ENCODE measurements at regions not wholly inside any gene's neighbourhood (a gene's known extent, or its start where the extent isn't known, plus 50 kb on each side); places are given as distances from the start of the nearest gene placed in this dataset.
A peak's percentile ranks its signal among the peaks of the same experiment; 100 is the strongest.

DNA sequence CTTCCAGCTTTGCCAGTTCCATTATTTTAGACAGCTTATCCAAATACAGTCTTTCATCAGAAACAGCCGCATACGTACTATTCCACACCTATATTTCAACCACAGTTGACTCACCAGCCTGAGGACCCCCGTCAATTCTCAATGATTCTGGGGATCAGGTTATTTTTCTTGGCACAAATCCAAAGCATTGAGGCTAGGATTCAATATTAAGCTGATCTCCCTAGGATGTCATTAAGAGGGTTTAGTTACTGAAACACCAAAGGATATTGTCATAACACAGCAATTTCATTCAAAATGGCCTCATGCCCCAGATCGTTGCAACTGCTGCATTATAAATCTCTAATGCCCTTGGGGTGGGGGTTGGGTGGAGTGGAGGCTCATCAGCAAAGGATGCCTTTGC lies 214.6 kb downstream of the PTEN start:
- TF ChIP-seq, protein P1, sequence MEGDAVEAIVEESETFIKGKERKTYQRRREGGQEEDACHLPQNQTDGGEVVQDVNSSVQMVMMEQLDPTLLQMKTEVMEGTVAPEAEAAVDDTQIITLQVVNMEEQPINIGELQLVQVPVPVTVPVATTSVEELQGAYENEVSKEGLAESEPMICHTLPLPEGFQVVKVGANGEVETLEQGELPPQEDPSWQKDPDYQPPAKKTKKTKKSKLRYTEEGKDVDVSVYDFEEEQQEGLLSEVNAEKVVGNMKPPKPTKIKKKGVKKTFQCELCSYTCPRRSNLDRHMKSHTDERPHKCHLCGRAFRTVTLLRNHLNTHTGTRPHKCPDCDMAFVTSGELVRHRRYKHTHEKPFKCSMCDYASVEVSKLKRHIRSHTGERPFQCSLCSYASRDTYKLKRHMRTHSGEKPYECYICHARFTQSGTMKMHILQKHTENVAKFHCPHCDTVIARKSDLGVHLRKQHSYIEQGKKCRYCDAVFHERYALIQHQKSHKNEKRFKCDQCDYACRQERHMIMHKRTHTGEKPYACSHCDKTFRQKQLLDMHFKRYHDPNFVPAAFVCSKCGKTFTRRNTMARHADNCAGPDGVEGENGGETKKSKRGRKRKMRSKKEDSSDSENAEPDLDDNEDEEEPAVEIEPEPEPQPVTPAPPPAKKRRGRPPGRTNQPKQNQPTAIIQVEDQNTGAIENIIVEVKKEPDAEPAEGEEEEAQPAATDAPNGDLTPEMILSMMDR (IDR thresholded peaks at IDR 0.05; ENCODE audit: insufficient read depth, low read depth, low read length): no peak
- H3K4me3 ChIP-seq (ENCODE audit: low read depth, low read length): no peak overlapping the region
- no peak for DNase-seq (ENCODE audit: low read depth)

DNA sequence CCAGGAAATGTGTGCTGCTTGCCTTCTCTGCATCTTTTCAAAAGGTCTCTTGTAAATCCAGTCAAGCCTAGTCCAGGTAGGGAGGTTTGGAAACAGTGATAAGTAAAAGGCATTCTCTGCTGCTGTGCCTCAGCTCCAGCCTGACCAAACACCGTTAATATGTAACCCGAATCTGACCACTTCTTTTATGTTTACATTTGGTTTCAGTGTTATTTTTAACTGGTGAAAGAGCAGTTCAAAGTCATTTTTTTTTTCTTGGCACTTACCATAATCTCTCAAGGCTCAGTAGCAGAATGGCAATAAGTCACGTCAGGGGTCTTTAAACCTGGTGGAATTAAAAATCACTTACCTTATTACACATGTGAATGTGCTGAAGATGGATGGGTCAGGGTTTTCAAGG lies 216.8 kb downstream of the PTEN start:
- DNase-seq (ENCODE audit: low read depth): peak; percentile 68
- no peak overlapping the region for H3K4me3 ChIP-seq (ENCODE audit: low read depth, low read length)
- TF ChIP-seq, protein P1 (IDR thresholded peaks at IDR 0.05; ENCODE audit: insufficient read depth, low read depth, low read length): no peak

DNA sequence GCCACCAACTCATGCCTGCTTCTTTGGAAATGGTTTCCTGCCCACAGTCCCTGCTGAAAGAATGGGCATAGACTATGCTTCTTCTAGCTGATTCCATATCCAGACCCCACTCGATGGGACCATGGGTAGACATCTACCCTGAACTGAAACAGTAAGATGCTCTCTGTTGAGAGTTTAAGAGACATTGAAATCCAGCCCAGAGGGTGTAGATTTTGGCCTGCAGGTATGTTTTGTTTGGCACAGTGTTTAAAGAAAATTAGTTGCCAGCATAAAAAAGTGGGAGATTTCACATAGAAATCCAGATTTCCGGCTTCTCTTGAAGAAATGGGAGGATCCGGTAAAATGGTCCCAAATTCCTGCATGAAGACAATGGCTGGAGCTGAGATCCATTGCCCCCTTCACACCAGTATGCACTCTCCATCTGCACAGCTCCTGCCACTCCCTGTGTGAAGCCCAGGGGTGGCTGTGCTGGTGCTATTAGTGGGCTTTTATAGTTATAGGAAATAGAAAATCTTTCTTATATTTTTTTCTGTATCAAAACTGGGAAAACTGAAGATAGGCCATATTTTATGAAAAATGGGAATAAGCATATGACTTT lies 218.1 kb downstream of the PTEN start:
- H3K4me3 ChIP-seq (ENCODE audit: low read depth, low read length): no peak overlapping the region
- DNase-seq (ENCODE audit: low read depth): no peak
- TF ChIP-seq, protein P1 (IDR thresholded peaks at IDR 0.05; ENCODE audit: insufficient read depth, low read depth, low read length): no peak

DNA sequence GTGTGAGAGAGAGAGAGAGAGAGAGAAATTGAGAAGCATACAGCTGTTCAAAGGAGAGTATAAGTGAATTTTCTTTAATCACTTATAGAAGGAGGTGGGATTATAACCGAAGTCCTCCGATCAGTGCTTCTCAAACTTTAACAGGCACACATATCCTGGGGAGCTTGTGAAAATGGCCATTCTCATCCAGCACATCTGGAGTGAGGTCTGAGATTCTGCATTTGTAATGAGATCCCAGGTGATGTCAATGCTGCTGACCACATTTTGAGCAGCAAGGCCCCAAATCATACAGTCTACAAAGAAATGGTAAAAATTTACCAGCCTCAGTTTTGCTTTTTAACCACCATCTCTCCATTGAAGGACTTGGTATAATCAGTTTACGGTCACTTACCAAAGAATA lies 219.0 kb downstream of the PTEN start:
- TF ChIP-seq, protein P1 (IDR thresholded peaks at IDR 0.05; ENCODE audit: insufficient read depth, low read depth, low read length): no peak
- no peak for DNase-seq (ENCODE audit: low read depth)

DNA sequence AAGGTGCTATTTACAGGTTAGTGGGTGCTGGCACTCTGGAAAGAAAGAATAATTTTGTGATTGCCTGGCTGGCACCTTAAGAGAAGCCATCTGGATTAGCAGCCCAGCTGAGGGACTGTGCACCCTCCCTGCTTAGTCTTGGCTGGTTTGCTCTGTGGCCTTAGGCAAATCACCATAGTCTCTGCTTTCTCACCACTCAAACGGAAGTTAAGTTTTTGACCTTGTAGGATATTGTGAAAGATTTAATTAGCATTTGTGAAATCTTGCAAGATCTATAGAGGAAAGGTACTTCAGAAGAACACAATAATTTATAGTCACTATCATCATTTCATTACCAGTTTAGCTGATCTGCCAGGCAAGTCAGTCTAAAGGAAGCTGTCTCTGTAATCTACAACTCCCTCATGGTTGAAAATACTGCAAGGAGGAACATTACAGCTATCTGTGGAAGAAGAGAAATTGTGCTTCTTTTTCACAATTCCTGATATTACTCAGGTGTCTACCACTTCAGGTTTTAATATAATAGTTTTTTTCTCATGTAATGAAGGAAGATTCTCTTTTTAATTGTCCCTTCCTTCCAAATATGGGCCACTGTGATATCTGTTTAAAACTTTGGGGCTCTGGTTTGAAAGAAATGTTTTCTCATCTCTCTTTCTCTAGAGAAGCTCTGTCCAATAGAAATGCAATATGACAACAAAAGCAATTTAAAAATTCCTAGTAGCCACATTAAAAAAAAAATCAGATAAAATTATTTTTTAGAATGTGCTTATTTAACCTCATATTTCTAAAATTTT lies 219.6 kb downstream of the PTEN start:
- DNase-seq (ENCODE audit: low read depth): no peak
- TF ChIP-seq, protein P1 (IDR thresholded peaks at IDR 0.05; ENCODE audit: insufficient read depth, low read depth, low read length): no peak
- H3K4me3 ChIP-seq (ENCODE audit: low read depth, low read length): no peak overlapping the region

More for the DNA sequence above, 219.0 kb downstream of the PTEN start:
- H3K4me3 ChIP-seq (ENCODE audit: low read depth, low read length): no peak overlapping the region

DNA sequence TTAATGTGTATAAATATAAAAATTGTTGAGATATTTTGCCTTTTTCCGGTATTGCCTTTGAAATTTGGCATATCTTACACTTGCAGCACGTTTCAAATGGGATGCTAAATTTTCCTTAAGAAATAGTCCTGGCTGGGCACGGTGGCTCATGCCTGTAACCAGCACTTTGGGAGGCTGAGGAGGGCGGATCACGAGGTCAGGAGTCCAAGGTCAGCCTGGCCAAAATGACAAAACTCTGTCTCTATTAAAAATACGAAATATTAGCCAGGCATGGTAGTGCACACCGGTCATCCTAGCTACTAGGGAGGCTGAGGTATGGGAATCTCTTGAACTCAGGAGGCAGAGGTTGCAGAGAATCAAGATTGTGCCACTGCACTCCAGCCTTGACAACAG lies 220.2 kb downstream of the PTEN start:
- TF ChIP-seq, protein P1 (IDR thresholded peaks at IDR 0.05; ENCODE audit: insufficient read depth, low read depth, low read length): no peak
- no peak for DNase-seq (ENCODE audit: low read depth)
- no peak overlapping the region for H3K4me3 ChIP-seq (ENCODE audit: low read depth, low read length)

Measured in fibroblast of villous mesenchyme (primary cell).